Right atrium auricular region (tissue), 2 donors: ENCODE measurements at regions not wholly inside any gene's neighbourhood (a gene's known extent, or its start where the extent isn't known, plus 50 kb on each side); places are given as distances from the start of the nearest gene placed in this dataset.

Source experiments
- DNase-seq: peaks from one replicate; pipeline ENCODE4 v3.0.0-alpha.2; 2019; ENCODE audit warnings: low spot score
- H3K27ac ChIP-seq, 2 donors: fragments of 200-600 bp; sonication (generic); 1 replicate in 1 of 2; 2 replicates in 1 of 2; pipeline ENCODE4 v1.5.1; 2016 to 2019
- H3K27me3 ChIP-seq, 2 donors: fragments of 200-600 bp; sonication (generic); one replicate each; pipeline versions ENCODE4 v1.5.1 to v1.6.0; 2017 to 2019
- H3K36me3 ChIP-seq: fragments of 200-600 bp; sonication (generic); one replicate; pipeline ENCODE4 v1.5.1; 2016
- H3K4me1 ChIP-seq, 2 donors: fragments of 200-600 bp; sonication (generic); one replicate each; pipeline versions ENCODE4 v1.5.1 to v1.6.0; 2017 to 2019
- H3K4me3 ChIP-seq, 2 donors: fragments of 200-600 bp; sonication (generic); 1 replicate in 1 of 2; 2 replicates in 1 of 2; pipeline ENCODE4 v1.5.1; 2017 to 2019; ENCODE audit warnings: mild to moderate bottlenecking in 1 of 2, moderate library complexity in 1 of 2
- H3K9me3 ChIP-seq, 2 donors: fragments of 200-600 bp; sonication (generic); one replicate each; pipeline ENCODE4 v1.5.1; 2019
- TF ChIP-seq, protein P1 (sequence below), 2 donors: fragments of 200-600 bp; sonication (generic); IDR thresholded peaks; one replicate each; pipeline ENCODE4 v1.5.1; 2019; ENCODE audit warnings: antibody characterized with exemption in 2 of 2

- no peak for DNase-seq
- Histone ChIP-seq H3K9me3 (peaks cover 0 to 17% of the 10 kb centered on the region in 2 donors), H3K36me3 (no peaks in the 10 kb centered on the region), H3K27ac (no peak overlapping the region), H3K4me1 (peaks cover 0 to 5% of the 10 kb centered on the region in 2 donors), H3K27me3 (no peaks in the 10 kb centered on the region), H3K4me3 (no peak overlapping the region)
- TF ChIP-seq, protein P1, sequence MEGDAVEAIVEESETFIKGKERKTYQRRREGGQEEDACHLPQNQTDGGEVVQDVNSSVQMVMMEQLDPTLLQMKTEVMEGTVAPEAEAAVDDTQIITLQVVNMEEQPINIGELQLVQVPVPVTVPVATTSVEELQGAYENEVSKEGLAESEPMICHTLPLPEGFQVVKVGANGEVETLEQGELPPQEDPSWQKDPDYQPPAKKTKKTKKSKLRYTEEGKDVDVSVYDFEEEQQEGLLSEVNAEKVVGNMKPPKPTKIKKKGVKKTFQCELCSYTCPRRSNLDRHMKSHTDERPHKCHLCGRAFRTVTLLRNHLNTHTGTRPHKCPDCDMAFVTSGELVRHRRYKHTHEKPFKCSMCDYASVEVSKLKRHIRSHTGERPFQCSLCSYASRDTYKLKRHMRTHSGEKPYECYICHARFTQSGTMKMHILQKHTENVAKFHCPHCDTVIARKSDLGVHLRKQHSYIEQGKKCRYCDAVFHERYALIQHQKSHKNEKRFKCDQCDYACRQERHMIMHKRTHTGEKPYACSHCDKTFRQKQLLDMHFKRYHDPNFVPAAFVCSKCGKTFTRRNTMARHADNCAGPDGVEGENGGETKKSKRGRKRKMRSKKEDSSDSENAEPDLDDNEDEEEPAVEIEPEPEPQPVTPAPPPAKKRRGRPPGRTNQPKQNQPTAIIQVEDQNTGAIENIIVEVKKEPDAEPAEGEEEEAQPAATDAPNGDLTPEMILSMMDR (IDR thresholded peaks at IDR 0.05): no peak
These were observed 193.0 kb upstream of the PBX1 start for GRCh38 chr1:164366014-164366413.

DNA sequence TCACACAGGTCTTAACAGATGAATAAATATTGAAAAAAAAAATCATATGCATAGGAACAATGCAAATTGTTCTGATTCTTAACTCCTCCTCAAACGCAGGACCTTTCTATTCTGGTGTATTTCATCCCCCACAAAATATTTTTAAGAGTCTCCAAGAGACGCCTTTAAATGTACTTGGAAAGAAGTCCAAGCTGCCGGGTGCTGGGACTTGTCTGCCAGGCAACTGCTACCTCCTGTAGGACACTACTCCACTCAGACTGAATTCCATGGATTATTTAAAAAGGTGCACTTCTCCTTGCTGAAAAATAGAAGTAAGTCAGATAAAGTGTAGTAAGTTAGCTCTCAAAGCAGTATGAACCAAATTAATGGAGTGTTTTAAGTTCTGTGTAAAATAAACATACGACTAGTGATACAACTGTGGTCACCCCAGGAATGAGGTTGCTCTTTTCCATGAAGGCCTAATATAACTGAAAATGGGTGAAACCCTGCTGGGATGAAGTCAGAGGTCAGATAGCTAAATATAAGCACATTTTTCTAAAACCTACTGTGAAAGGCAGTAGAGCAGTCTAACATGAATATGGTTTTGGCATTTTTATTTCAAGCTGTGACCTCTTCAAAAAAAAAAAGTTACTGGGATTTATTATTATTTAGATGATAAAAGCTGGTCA is 189.2 kb upstream of the PBX1 start:
- H3K27me3 ChIP-seq: no peaks in the 10 kb centered on the region
- TF ChIP-seq, protein P1 (IDR thresholded peaks at IDR 0.05): no peak
- no peaks in the 10 kb centered on the region for H3K36me3 ChIP-seq
- H3K9me3 ChIP-seq: peaks cover 0 to 17% of the 10 kb centered on the region in 2 donors
- H3K27ac ChIP-seq: peak overlapping the region in 1 of 2 donors; percentile 23
- H3K4me3 ChIP-seq: no peak overlapping the region
- no peak for DNase-seq
- H3K4me1 ChIP-seq: no peaks in the 10 kb centered on the region

DNA sequence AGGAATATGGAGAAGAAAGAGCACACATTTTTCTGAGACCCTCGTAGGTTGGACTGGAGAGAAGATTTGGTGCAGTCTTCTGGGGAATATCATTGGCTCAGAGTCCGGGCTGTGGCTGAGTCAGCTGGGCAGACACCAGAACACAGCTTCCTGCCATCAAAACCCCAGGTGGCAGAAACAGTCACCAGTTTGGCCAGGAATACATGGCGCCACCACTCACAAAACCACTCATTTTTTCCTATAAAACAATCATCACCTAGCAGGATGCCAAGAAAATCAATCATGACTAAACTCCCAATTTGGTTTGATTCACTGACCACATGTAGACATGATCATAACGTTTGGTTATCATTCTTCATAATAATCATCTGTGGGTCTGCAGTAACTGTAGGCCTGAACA is 178.1 kb upstream of the PBX1 start:
- Histone ChIP-seq H3K36me3 (no peaks in the 10 kb centered on the region), H3K27me3 (no peaks in the 10 kb centered on the region), H3K9me3 (no peaks in the 10 kb centered on the region), H3K4me3 (no peak overlapping the region), H3K4me1 (no peaks in the 10 kb centered on the region), H3K27ac (no peak overlapping the region)
- no peak for DNase-seq
- TF ChIP-seq, protein P1 (IDR thresholded peaks at IDR 0.05): no peak

DNA sequence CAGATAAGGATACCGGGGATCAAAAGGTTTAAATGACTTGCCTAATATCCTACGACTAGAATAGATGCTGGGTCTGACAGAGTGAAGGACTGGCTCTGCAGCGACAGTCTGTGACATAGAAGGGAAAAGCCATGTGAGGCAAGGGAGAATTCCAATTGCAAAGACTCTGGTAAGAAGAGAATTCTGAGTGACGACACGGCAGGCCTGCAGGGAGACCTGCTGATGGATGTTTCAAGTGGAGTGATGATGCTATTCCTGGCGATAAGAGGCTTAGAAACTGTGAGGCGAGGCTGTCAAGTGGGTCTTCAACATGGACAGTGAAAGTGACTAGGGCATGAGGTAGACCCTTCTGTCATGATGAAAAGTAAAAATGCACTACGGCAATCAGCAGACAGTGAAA is 176.6 kb upstream of the PBX1 start:
- Histone ChIP-seq H3K4me1 (no peaks in the 10 kb centered on the region), H3K9me3 (no peaks in the 10 kb centered on the region), H3K27ac (no peak overlapping the region), H3K4me3 (no peak overlapping the region), H3K27me3 (no peaks in the 10 kb centered on the region), H3K36me3 (no peaks in the 10 kb centered on the region)
- no peak for DNase-seq
- TF ChIP-seq, protein P1 (IDR thresholded peaks at IDR 0.05): no peak

DNA sequence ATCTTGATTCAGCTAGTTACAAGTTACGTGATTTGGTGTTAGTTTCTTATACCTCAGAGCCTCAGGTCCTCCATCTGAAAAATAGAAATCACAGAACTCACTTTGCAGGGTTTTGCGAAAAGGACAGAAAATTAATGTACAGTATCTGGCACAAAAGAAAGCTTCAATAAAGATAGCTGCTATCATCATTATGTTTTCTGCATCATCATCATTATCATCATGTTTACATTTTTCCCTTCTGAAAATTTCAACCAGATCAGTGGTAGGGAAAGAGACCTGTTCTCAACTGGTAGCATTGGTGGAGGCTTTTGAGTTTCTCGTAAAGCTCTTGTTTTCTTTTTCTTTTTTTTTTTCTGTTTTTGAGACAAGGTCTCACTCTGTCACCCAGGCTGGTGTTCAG is 174.7 kb upstream of the PBX1 start:
- TF ChIP-seq, protein P1 (IDR thresholded peaks at IDR 0.05): no peak
- no peaks in the 10 kb centered on the region for H3K9me3 ChIP-seq
- H3K27ac ChIP-seq: no peak overlapping the region
- DNase-seq: no peak
- no peaks in the 10 kb centered on the region for H3K27me3 ChIP-seq
- no peaks in the 10 kb centered on the region for H3K36me3 ChIP-seq
- no peak overlapping the region for H3K4me3 ChIP-seq
- no peaks in the 10 kb centered on the region for H3K4me1 ChIP-seq
